Mammary epithelial cell (primary cell): ENCODE measurements at regions not wholly inside any gene's neighbourhood (a gene's known extent, or its start where the extent isn't known, plus 50 kb on each side); places are given as distances from the start of the nearest gene placed in this dataset.
"Not testable (repeated sequence)": the region's sequence is repeated elsewhere in the genome, so short reads cannot be mapped to it uniquely, and the experiment has no call there.

Experiments used
- CTCF ChIP-seq, 2 donors: IDR thresholded peaks in 1 of 2; conservative IDR thresholded peaks in 1 of 2; 2 replicates each; pipeline ENCODE4 v1.5.1; 2011 to 2012; ENCODE audit warnings: inconsistent platforms in 2 of 2, low read length in 2 of 2, mild to moderate bottlenecking in 2 of 2, control low read depth in 1 of 2, low read depth in 1 of 2; ENCODE audit not compliant: insufficient read depth in 1 of 2; ENCODE audit errors: extremely low read depth in 1 of 2
- EZH2 ChIP-seq: IDR thresholded peaks from 2 replicates; pipeline ENCODE4 v1.6.1; 2012; ENCODE audit warnings: low read length, inconsistent platforms, borderline replicate concordance

GRCh38 chrX:138777908-138778575 is 66.5 kb upstream of the FGF13 start:
- not testable (repeated sequence) for TF ChIP-seq EZH2; CTCF (conservative IDR thresholded peaks at IDR 0.05 in 1 of 2, IDR thresholded peaks at IDR 0.05 in 1 of 2; ENCODE audit: extremely low read depth in 1 of 2, insufficient read depth in 1 of 2, low read depth in 1 of 2, low read length in 2 of 2)
